Glomerular visceral epithelial cell (primary cell): ENCODE measurements at regions not wholly inside any gene's neighbourhood (a gene's known extent, or its start where the extent isn't known, plus 50 kb on each side); places are given as distances from the start of the nearest gene placed in this dataset.

Experiments used
- DNase-seq: peaks from one replicate; pipeline ENCODE4 v3.0.0-alpha.2; 2016; ENCODE audit errors: extremely low spot score

DNA sequence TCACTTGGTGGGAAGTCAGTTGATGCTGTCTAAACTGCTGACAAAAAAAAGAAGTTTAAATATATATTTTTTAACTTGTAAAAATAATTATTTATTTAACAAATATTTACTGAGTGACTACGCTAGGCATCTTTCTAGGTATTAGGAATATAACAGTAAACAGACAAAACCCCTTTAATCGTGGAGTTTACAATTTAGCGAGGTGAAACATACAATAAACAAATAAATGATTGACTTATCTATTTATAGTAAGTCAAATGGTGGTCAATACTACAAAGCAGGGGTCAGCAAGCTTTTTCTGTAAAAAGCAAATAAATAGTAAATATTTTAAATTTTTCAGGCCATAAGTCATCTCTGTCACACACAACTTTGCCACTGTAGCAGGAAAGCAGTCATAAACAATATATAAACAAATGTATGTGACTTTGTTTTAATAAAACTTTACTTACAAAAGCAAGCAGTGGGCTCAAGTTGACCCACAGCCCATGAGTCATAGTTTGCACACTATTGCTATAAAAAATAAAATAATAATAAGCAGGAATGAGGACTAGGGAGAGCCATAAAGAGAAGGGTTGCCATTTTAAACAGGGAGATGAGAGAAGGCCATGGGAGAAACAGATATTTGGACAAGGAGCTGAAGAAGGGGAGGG, 263.9 kb downstream of the PLPP3 start:
- no peak for DNase-seq

DNA sequence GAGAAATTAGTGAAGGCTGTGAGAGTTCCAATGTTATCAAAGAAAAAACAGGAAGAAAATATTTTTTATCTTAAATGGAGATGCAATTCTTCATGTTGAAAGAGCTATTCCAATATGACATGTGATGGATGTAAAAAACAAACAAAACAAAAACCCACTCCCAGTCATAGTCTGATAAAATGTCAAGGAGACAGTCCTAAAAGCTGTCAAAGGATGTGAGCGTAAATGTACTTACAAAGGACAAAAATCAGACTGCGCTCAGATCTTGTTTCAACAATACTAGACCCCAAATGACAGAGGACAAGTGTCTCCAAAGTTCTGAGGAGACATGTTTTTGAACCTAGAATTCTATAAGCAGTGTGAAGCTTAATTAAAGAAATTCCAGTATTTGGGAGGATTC, 265.8 kb downstream of the PLPP3 start:
- DNase-seq = no peak

DNA sequence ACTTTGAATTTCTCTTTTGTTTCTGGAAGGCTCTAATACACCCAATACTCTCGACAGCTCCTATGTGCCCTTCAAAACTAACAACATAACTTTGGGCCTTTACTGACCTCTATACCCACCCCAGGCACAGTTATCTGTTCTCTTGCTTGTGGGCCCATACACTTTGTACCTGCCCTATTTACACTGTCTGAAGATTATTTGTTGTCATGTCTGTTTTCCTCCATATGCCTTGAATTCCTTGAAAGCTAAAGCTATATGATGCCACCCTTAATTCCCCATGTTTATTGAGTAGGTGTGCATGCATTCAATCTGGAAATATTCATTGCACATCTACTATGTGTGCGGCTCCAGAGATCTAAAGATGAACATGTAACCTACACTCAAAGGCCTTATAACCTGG, 267.6 kb downstream of the PLPP3 start:
- DNase-seq = no peak

DNA sequence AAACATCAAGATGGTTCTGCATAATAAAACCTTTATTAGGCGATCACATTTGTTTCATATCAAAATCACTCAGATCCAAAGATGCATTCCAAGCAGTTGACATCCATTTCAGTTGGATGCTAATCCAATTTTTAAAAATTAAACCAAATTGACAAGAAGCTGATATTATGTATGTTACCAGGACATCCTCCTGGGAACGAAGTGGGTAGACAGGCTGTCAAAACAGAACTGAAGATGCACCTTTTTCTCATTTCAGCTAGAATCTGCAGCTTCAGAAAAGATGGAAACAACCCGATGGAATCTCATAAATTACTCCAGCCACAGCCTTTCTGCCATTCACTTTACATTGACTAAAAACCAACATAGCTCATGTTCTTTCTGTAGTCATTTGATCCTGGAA, 268.4 kb downstream of the PLPP3 start:
- no peak for DNase-seq

DNA sequence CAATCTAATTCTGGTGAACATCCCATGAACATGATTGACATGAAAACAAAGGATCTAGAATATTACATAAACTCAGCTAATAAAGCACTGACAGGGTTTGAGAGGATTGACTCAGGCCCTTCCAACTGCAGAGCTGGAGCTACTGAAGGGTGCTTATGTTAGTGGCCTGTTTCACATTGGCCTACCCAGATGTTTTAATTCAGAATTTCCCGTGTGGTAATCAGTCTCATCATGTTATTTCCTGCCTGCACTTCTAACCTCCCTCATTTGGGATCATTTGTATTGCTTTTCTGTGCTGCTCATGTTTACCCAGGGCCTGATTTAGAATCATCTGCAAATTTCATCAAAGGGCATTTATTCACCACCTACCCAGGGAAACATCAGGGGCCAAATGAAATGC, 270.3 kb downstream of the PLPP3 start:
- DNase-seq = no peak

DNA sequence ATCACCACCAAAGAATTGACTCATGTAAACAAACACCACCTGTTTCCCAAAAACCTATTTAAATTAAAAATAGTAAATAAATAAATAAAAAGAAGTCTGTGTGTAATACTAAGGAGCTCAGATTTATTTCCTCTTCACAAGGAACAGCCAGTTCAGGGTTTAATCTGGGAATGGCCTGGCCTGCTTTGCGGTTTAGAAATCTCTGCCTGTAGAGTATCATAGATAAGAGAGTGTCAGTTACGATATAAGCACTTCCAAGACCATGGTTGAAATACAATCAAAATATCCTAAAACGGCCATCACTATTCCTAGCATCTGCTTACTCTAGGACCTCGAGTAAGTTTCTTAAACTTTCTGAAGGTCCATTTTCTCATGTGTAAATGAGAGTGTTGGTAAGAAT, 274.4 kb downstream of the PLPP3 start:
- no peak for DNase-seq

DNA sequence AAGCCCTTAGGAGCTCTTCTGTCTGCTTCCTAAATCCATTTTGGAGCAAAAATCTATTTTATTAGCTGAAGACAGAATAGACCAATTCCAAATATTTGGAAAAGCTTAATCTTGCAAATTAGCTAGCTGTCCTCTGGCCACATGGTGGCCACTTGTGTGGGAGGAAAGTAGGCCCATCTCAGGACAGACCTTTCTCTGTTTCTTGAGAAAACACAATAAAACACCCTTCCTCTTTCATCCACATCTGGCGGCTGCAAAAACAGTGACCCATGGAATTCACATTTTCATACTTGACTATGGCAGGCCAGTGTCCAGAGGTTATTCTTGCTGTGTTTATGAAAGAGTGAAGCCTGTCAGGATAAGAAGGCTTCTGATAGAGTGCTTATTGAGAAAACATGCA, 275.6 kb downstream of the PLPP3 start:
- no peak for DNase-seq

DNA sequence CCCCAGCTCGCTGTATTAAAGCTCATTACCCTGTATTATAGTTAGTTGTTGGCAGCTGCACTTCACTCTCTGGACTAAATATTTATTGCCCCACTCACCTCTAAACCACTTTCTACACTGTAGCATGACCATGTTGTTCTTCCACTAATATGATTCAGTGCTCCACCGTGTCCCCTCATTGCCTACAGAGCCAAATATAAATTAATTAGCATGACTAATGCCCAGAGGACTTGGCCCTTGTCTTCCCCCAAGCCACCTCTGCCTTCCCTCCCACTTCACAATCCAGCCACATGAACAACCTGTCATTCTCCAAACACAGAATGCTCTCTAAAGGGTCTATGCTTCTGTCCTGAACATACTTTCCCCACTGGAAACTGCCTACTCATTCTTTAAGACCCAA, 276.5 kb downstream of the PLPP3 start:
- no peak for DNase-seq

DNA sequence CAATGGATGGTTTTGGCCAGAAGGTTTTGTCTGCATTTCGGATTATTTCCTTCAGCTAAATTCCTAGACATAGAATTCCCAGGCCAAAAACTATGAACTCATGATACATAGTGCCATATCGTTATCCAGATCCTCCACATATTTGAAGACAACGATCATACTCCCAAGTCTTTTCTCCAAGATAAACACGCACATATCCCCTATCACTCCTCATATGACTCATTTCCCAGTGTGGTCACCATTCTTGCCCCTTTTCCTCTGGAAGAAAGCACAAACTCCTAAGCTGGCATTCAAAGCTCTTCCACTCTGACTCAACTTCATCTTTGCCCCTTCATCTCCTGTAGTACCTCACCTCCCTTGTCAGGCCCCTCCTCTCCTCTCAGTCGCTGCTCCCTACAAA, 277.6 kb downstream of the PLPP3 start:
- DNase-seq = peak; percentile 24

DNA sequence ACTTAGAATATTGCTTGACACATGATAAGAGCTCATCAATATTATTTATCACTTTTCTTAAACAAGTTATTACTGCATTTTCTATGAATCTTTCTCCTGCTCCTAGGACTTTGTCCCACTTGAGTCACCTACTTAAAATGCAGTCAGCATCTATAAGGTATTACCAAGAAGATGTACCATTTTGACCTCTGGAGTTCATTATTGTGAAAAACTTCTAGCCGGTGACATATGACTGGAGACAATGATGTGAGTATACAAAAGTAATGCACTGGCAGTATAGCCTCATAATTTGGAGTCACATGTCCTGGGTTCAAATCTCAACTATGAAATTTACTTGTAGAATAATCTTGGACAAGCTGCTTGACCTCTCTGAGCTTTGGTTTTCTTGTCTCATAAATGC, 278.5 kb downstream of the PLPP3 start:
- no peak for DNase-seq

DNA sequence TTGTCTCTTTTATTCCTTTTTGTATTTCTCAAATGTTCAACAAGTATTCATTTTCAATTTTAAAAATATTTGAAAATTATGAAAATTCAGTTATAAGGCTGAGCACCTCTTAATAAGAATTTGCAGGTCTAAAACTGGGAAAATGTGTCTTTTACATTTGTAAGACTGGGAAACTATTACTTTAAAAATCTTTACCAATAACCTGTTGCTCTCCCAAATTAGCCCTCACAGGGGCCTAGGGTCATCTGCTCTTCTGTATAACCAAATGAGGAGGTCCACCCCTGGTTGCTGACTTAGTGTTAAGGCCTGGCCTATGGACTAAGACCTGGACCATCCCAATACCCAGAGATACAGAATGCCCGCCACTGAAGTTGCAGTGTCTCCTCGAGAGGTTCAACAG, 280.5 kb downstream of the PLPP3 start:
- no peak for DNase-seq

DNA sequence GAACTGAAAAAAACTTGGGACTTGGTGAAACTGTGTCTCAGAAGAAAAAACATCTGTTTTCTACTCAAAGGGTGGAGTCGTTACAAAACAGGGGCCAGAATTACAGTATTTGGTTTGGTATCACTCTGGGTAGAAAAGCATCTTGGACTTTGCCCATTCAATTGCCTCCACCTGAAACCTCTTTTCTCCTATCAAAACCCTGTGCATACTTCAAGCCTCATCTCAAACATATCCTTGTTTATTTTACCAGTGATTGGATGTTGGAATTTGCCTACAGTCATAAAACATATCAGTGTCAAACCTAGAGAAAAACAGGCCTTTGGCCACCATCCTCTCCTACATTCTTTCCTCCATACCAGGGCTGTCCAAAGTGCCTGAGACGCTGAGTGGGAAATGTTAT, 281.5 kb downstream of the PLPP3 start:
- no peak for DNase-seq

DNA sequence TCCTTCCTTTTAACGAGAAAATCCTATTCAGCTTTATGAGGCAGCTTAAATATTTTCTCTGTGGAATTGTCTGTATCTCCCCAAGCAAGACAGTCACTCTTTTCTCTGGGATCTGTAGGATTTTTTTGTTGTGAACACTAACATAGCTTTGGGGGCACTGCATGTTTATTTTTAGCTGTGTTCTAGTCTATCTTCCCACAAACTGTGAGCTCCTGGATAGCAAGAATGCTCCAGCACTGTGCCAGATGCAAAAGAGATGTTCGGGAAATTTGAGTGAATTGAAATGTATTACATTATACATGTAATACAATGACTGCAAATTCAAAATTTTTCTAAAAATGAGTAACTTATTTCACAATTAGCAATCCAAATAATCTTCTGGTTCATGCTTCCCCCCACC, 282.2 kb downstream of the PLPP3 start:
- DNase-seq = no peak

DNA sequence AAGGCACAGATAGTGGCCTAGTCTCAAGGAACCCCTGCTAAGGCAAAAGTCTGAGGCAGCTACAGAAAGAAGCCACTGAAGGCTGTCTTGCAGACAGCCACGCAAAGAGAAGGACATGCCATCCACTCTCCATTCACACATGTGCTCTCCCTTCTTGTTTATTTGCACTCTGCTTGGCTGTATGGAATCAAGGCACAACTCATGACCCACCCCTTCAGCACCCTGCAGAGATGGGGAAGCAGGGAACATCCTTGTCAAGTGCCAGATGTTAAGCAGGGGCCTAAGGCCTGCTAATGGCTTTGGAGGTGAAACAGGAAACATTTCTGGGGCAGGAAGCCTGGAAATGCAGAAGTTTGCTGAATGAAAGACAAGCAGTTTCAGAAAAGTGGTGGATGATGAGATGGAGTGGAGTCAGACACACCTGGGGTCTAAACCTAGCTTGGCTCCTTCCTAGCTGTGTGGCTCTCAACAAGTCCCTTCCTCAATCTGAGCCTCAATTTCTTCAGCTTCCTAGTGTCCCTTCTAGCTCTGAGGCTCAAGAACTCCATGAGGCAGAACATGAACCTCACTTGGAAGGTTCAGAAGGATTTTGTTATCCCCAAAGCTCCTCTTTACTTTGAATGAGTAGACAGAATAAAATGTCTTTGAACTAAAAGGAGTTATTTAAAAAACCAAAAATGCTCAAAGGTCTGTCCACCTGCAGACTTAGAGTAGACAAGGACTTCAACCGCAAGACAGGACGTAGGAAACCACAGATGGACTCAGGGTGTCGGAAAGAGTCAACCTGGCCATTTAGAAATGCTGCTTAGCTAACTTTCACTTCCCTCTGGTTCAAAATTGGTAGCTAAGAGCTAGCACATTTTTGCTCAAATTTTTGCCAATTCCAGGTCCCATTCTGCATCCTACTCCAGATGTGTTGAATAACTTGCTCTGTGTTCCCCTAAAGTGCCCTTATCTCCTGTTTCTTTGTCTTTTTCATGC, 283.1 kb downstream of the PLPP3 start:
- no peak for DNase-seq

DNA sequence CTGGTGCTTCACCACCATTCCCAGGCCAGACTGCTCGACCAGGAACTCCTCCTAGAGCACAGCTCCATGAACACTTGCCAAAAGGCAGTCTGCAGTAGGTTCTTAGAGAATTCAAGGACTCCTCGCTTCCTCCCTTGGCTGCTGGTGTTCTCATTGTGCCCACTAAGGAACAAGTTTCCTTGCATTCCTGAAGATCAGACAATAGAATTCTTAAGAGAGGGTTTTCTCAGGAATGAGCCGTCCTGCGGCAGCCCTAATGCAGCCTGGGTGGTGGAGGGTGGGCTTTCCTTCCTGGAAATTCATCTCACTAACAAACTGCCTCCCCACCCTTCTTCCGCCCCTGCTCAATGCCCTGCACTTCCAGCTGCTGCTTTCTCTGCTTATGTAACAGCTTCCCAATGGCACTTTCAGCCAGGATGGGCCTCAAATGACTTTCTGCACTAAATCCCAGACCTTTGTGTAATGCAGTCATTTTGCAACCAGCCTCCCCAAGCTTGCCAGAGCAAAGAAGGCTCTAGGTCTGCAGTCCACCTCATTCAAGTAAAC, 287.9 kb downstream of the PLPP3 start:
- DNase-seq = no peak

DNA sequence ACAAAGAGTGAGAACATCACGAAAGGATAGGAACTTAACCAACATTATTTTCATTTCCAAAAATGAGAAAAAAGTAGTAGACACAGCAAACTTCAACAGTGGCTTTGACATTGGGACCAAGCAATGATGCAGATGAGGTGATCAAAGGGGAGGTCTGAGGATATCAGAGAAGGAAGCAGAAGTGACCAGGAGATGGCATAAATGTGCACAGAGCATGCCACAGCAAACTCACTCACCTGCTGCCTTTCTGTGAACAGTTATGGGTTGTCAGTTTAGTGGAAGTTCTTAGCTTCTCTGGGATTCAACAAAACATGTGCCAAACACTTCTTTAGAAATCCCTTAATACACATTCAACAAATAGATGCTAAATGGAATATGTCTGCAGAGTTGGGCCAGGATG, 290.1 kb downstream of the PLPP3 start:
- no peak for DNase-seq

DNA sequence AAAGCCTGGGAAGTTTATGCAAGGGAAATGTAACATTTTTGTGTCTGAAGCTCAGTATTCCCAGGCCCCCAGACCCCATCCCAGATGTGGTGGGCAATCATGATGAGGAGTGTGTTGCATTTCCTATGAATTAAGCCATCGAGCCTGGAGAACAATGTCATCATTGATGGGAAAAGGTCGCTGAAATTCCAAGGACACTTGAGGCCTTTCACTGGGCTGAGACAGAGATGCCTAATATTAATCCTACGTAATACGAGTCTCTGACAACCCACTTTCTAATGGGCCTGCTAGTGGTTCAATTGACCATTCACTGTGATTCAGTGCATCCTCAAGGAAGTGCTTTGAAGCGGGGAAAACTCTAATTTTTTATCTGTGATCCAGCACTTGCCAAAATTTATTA, 291.6 kb downstream of the PLPP3 start:
- no peak for DNase-seq

DNA sequence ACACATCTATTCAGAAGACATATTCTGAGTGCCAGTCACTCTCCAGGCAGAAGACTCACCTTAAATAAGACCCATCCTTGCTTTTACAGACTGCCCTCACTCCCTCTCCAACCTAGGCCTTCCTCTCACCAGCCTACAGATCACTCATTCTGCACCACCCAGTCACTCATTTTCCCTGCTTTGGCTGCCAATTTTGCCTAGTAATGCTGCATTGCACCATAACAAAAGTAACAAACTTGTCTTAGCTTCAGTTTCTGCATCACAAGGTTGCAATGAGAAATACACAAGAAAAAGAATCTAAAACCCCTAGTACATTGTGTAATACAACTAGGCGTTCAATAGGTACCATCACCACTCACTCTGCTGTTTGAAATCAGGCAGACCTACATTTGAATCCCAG, 292.4 kb downstream of the PLPP3 start:
- no peak for DNase-seq

DNA sequence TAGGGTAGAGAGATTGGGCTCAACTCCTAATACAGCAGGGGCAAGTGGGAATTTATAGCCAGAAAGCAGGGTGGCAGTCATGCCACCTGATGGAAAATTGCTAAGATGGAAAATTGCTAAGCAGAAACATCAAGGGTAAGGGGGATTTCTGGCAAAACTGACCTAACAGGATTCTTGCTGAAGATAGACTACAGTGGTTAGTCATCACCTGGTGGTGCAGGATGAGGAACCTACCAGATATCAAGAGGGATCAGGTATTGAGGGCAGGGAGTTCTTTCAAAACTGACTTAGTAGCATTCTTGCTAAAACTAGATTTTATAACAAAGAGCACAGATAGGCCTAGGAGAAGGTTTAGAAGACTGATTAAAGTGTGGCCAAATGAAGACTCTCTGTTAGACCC, 292.9 kb downstream of the PLPP3 start:
- no peak for DNase-seq

DNA sequence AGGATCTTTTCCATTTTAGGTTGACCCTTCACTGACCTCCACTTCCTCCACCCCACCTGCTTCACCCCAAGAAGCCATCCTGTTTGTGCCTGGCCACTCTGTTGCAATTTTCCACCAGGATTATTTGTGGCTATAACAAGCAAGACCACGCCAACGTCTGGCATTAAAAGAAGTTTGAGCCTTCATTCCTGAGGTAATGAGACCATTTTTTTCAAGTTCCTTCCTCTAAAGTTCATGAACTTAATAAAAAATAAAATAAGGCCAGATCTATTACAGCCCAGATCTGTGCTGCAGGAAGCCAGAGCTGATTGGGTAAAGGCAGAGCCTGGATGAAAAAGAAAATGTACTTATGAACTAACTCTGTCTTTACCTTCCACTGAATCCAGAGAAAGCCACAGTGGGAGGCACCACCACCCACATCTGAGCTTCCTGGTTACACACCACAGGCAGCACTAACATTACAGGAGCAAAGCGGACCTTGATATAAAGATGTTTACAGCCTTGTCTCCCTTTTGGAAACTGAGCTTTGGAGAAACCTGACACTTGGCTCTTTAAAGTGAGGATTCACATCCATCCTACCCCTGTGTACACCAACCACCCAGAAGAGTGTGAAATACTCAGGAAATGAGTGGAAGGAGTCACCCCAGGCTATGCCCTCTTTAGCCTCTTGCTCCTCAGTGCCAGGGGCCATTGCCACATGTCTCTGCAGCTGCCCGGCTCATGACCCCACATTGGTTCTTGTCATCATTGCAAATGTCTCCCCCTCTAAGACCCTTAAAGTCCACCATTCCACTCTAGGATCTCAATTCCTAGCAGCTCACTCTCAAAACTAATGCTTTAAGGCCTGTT, 293.6 kb downstream of the PLPP3 start:
- DNase-seq = no peak

DNA sequence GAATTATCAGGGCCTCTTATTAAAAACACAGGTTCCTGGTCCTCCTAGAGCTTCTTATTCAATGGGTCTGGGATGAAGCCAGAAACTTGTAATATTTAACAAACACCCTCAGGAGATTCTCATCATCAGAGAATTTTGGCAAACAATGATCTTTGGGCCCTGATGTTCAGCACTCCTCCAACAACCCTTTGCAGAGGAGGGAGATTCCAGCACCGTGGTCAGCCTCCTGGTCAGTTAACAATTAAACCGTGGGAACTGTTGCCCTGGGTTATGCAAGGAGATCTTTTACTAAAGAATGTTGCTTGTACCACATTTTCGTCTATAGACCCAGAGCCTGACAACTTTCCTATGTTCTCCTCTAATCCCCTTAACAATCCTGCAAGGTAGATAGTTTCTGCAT, 294.4 kb downstream of the PLPP3 start:
- DNase-seq = peak; percentile 56

DNA sequence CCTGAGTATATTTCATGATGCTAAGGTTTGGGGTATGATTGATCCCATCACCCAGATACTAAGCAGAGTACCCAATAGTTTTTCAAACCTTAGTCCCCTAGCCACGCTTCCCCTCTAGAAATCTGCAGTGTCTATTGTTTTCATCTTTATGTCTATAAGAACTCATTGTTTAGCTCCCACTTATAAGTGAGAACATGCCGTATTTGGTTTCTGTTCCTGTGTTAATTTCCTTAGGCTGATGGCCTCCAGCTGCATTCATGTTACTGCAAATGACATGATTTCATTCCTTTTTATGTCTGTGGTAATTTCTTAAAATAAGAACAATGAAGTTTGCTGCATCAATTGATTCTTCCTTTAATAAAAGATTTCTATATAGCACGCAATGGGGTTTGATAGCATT, 301.3 kb downstream of the PLPP3 start:
- no peak for DNase-seq
